Stomach (tissue), 8 donors: ENCODE measurements at regions not wholly inside any gene's neighbourhood (a gene's known extent, or its start where the extent isn't known, plus 50 kb on each side); places are given as distances from the start of the nearest gene placed in this dataset.

Experiments used
- DNase-seq, 2 donors: peaks; one replicate each; pipeline versions ENCODE4 v3.0.0 to v3.0.0-alpha.2; 2013 to 2019
- H3K27ac ChIP-seq, 5 donors: fragments of 200-600 bp in 4 of 5; sonication (generic) in 4 of 5; one replicate each; pipeline ENCODE4 v1.5.1; 2013 to 2019; ENCODE audit warnings: mild to moderate bottlenecking in 1 of 5, moderate library complexity in 1 of 5
- H3K27me3 ChIP-seq, 3 donors: fragments of 200-600 bp; sonication (generic); one replicate each; pipeline ENCODE4 v1.5.1; 2017 to 2019; ENCODE audit warnings: mixed run types in 1 of 3
- H3K36me3 ChIP-seq, 4 donors: fragments of 200-600 bp; sonication (generic); 1 replicate in 3 of 4; 2 replicates in 1 of 4; pipeline ENCODE4 v1.5.1; 2016 to 2019
- H3K4me1 ChIP-seq, 4 donors: fragments of 200-600 bp; sonication (generic); one replicate each; pipeline ENCODE4 v1.5.1; 2016 to 2019
- H3K4me3 ChIP-seq, 4 donors: fragments of 200-600 bp; sonication (generic) in 3 of 4; one replicate each; pipeline ENCODE4 v1.5.1; 2016 to 2019; ENCODE audit warnings: mild to moderate bottlenecking in 1 of 4
- H3K9me3 ChIP-seq, 4 donors: fragments of 200-600 bp; sonication (generic); one replicate each; pipeline ENCODE4 v1.5.1; 2016 to 2019
- EP300 ChIP-seq: sonication (generic); formaldehyde crosslinking; IDR thresholded peaks from one replicate; pipeline ENCODE4 v1.6.1; 2017; ENCODE audit warnings: antibody characterized with exemption
- POLR2A ChIP-seq, 4 donors: fragments of 450-650 bp; IDR thresholded peaks; one replicate each; pipeline ENCODE4 v1.6.1; 2016; ENCODE audit warnings: antibody characterized with exemption in 4 of 4, control low read depth in 2 of 4, mild to moderate bottlenecking in 1 of 4, moderate library complexity in 1 of 4
- POLR2AphosphoS5 ChIP-seq, 3 donors: sonication (generic); formaldehyde crosslinking; IDR thresholded peaks; one replicate each; pipeline ENCODE4 v1.6.1; 2016; ENCODE audit warnings: antibody characterized with exemption in 3 of 3
- WGBS, 5 donors: extraction: QIAGEN DNeasy Blood & Tissue Kit in 3 of 5; methylation state at CpG; one replicate each; pipeline versions ENCODE4 v1.1.5 to v1.1.7; 2013 to 2018; 5-methylcytosine and 5-hydroxymethylcytosine counted together
- intact Hi-C: fragments of 100-400 bp; cut with DNase I; formaldehyde crosslinking; loops from one replicate; pipeline ENCODE4 v1.15.1; 2023; ENCODE audit warnings: low total_unique reads
- TF ChIP-seq, protein P1 (sequence below), 7 experiments: fragments of 450-650 bp in 4 of 7; fragments of 200-600 bp in 3 of 7; sonication (generic) in 3 of 7; IDR thresholded peaks; one replicate each; pipeline ENCODE4 v1.5.1; 2016 to 2019; ENCODE audit warnings: antibody characterized with exemption in 7 of 7, control low read depth in 2 of 7, mild to moderate bottlenecking in 1 of 7
- donor health status: healthy with polysubstance abuse.
- donor health status: Bipolar disorder and iron deficiency.
- donor health status: healthy.

DNA sequence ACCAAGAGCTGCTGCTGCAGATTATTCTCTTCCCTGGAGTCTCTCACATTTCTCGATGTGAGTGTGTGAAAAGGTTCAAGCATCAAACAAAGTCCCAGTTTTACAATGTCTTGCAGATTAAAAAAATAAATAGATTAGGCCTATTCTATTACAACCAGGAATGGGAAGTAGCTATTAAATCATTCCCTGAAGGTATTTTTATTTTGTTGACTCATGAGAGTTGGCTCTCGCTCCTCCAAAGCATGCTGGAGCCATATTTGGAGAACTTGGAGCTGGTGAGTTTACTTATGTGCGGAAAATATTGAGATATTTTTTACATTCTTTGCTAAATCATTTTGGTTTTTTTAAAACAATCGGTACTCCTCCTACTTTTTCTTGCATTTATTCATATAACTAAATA lies 572.3 kb downstream of the ETNK1 start:
- no peaks in the 10 kb centered on the region for H3K4me1 ChIP-seq
- no peak overlapping the region for H3K4me3 ChIP-seq
- H3K27me3 ChIP-seq, result no peaks in the 10 kb centered on the region
- H3K36me3 ChIP-seq, result no peaks in the 10 kb centered on the region
- DNase-seq, result no peak
- TF ChIP-seq, protein P1, sequence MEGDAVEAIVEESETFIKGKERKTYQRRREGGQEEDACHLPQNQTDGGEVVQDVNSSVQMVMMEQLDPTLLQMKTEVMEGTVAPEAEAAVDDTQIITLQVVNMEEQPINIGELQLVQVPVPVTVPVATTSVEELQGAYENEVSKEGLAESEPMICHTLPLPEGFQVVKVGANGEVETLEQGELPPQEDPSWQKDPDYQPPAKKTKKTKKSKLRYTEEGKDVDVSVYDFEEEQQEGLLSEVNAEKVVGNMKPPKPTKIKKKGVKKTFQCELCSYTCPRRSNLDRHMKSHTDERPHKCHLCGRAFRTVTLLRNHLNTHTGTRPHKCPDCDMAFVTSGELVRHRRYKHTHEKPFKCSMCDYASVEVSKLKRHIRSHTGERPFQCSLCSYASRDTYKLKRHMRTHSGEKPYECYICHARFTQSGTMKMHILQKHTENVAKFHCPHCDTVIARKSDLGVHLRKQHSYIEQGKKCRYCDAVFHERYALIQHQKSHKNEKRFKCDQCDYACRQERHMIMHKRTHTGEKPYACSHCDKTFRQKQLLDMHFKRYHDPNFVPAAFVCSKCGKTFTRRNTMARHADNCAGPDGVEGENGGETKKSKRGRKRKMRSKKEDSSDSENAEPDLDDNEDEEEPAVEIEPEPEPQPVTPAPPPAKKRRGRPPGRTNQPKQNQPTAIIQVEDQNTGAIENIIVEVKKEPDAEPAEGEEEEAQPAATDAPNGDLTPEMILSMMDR (IDR thresholded peaks at IDR 0.05), result no peak
- TF ChIP-seq POLR2A (IDR thresholded peaks at IDR 0.05) (no peak), EP300 (no peak), POLR2AphosphoS5 (IDR thresholded peaks at IDR 0.05) (no peak)
- H3K9me3 ChIP-seq, result no peaks in the 10 kb centered on the region
- WGBS, 5 donors, result 68 to 83% (median 78%) methylated on average over 4 of the region's 4 CpGs
- no peak overlapping the region for H3K27ac ChIP-seq
- intact Hi-C loops, result no loop called here

DNA sequence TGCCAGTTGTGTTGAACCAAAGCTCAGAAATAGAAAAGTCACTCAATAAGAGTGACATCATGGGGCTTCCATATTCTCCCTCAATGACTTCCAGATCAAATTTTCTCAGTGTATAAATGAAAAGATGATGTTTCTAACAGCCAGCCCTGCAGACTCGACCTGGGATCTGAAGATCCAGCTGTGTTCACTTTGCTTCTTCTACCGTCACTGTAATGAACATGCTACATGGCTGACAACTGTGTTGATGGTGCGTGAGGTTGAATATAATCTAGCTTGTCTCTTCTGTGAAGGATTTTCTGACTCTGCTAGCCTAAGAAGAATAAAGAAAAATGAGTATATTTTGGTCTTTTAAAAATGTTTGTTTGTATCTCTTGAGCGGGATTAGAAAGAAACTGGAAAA lies 577.8 kb downstream of the ETNK1 start:
- intact Hi-C loops, result no loop called here

DNA sequence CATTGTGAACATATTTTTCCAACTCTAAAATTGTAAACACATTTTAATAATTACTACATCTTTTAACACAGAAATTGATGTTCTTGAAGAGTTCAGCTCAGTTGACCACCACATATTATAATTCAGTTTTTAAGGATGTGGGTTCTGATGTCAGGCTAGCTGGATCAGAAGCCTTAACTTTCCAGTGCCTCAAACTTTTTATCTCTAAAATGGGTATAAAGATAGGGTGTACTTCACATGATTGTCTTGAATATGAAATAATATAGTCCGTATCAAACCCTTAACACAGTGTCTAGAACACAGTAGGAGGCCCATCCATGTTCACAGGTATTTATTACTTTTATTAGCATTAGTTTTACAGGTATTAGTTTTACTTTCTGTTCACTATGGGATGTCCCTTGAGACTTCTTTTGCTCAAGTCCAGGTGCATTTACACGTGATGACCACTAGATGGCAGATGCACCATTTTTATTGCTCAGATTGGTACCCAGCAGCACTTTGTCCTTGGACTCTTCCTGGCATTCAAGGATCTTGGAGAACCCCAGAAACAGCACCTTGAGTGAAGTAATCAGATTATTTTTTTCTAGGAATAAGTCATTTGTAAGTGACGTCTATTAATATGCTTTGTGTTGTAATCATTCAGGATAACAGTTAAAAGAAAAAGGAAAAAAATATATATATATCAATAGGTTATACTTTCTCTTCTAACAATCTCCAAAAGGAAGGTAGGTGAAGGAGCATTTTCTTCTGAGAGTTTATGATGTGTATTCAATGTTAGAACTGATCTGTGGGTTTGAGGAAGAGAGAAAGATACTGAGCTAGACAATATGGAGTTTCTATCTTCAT lies 580.2 kb downstream of the ETNK1 start:
- H3K27ac ChIP-seq, result no peak overlapping the region
- intact Hi-C loops, result no loop called here
- peak in 1 of 2 donors; percentile 83 for DNase-seq
- H3K4me1 ChIP-seq, result no peaks in the 10 kb centered on the region
- H3K36me3 ChIP-seq, result no peaks in the 10 kb centered on the region
- 7 to 18% (median 13%) methylated on average over 3 of the region's 3 CpGs for WGBS, 5 donors
- H3K27me3 ChIP-seq, result no peaks in the 10 kb centered on the region
- TF ChIP-seq POLR2AphosphoS5 (IDR thresholded peaks at IDR 0.05) (no peak), EP300 (no peak)
- TF ChIP-seq, protein P1 (IDR thresholded peaks at IDR 0.05), result peak in 5 of 7 experiments; percentile 77 to 92 (median 88)
- H3K9me3 ChIP-seq, result no peaks in the 10 kb centered on the region
- no peak overlapping the region for H3K4me3 ChIP-seq

More for the DNA sequence above, 577.8 kb downstream of the ETNK1 start:
- WGBS, 5 donors, result 72 to 78% (median 75%) methylated on average over 4 of the region's 4 CpGs
- Histone ChIP-seq H3K9me3 (no peaks in the 10 kb centered on the region), H3K4me1 (no peaks in the 10 kb centered on the region), H3K4me3 (no peak overlapping the region), H3K36me3 (no peaks in the 10 kb centered on the region), H3K27me3 (no peaks in the 10 kb centered on the region), H3K27ac (no peak overlapping the region)
- DNase-seq, result no peak
- no peak for TF ChIP-seq EP300
- no peak for TF ChIP-seq POLR2AphosphoS5 (IDR thresholded peaks at IDR 0.05)
- TF ChIP-seq POLR2A (IDR thresholded peaks at IDR 0.05), result no peak
- TF ChIP-seq, protein P1 (IDR thresholded peaks at IDR 0.05), result no peak

DNA sequence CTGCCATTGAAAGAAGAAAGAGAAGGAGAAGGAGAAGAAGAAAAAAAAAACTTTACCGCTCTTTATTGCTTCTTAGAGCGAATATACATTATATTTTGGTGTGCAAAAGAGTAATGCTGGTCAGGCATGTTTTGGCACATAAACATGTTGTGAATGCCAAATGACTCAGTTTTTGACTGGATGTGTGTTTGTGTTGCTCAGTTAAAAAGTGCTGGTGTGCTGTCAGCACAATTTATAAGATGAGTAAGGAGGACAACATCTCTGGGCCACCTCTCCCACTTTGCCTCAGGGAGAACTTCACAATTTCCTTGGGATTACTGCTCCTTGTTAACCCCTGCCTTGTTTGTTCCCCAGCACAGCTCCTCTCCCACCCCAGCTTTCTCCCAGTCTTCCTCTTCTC lies 584.8 kb downstream of the ETNK1 start:
- 89 to 97% (median 96%) methylated on average over 2 of the region's 2 CpGs for WGBS, 5 donors
- intact Hi-C loops, result no loop called here
- no peak overlapping the region for H3K27ac ChIP-seq

More for the DNA sequence above, 584.8 kb downstream of the ETNK1 start:
- TF ChIP-seq, protein P1 (IDR thresholded peaks at IDR 0.05), result no peak
- TF ChIP-seq POLR2AphosphoS5 (IDR thresholded peaks at IDR 0.05) (no peak), POLR2A (IDR thresholded peaks at IDR 0.05) (no peak)
- Histone ChIP-seq H3K27me3 (no peaks in the 10 kb centered on the region), H3K4me1 (no peaks in the 10 kb centered on the region), H3K4me3 (no peak overlapping the region), H3K36me3 (no peaks in the 10 kb centered on the region), H3K9me3 (peaks cover 0 to 7% (median 1%) of the 10 kb centered on the region in 4 donors)
- DNase-seq, result peak in 1 of 2 donors; percentile 10
